ENCODE measurements at regions not wholly inside any gene's neighbourhood (a gene's known extent, or its start where the extent isn't known, plus 50 kb on each side); places are given as distances from the start of the nearest gene placed in this dataset.
"Not testable (repeated sequence)": the region's sequence is repeated elsewhere in the genome, so short reads cannot be mapped to it uniquely, and the experiment has no call there.

GRCh38 chr6:91055959-91056358 is 469.1 kb upstream of the MAP3K7 start:
- DNase-seq (no peak), ATAC-seq (no peak)

GRCh38 chr6:91052473-91053450 is 465.9 kb upstream of the MAP3K7 start:
- not testable (repeated sequence) for ATAC-seq, DNase-seq

GRCh38 chr6:91045161-91045560 is 458.3 kb upstream of the MAP3K7 start:
- ATAC-seq (no peak), DNase-seq (no peak)

GRCh38 chr6:91043751-91044150 is 456.9 kb upstream of the MAP3K7 start:
- no peak for ATAC-seq
- DNase-seq: no peak

GRCh38 chr6:91042656-91043055 is 455.8 kb upstream of the MAP3K7 start:
- ATAC-seq (no peak), DNase-seq (no peak)

GRCh38 chr6:91033964-91034363 is 447.1 kb upstream of the MAP3K7 start:
- no peak for ATAC-seq
- no peak for DNase-seq

- no peak for ATAC-seq
- no peak for DNase-seq
These were observed 444.7 kb upstream of the MAP3K7 start for GRCh38 chr6:91031581-91031980.

- ATAC-seq: no peak
These were observed 442.3 kb upstream of the MAP3K7 start for GRCh38 chr6:91029211-91029610.

GRCh38 chr6:91023529-91023928 is 436.7 kb upstream of the MAP3K7 start:
- DNase-seq (no peak), ATAC-seq (no peak)

More at GRCh38 chr6:91029211-91029610, 442.3 kb upstream of the MAP3K7 start:
- no peak for DNase-seq

GRCh38 chr6:91020744-91021143 is 433.9 kb upstream of the MAP3K7 start:
- ATAC-seq (no peak), DNase-seq (no peak)

- no peak for ATAC-seq
- no peak for DNase-seq
These were observed 431.7 kb upstream of the MAP3K7 start for GRCh38 chr6:91018586-91018985.

- no peak for ATAC-seq
- no peak for DNase-seq
These were observed 426.6 kb upstream of the MAP3K7 start for GRCh38 chr6:91013511-91013910.

- no peak for ATAC-seq
- DNase-seq: no peak
These were observed 410.2 kb upstream of the MAP3K7 start for GRCh38 chr6:90997076-90997475.

GRCh38 chr6:90993770-90994169 is 406.9 kb upstream of the MAP3K7 start:
- DNase-seq (no peak), ATAC-seq (no peak)

- ATAC-seq (no peak), DNase-seq (no peak)
These were observed 402.9 kb upstream of the MAP3K7 start for GRCh38 chr6:90989763-90990162.

- DNase-seq (no peak), ATAC-seq (no peak)
These were observed 397.2 kb upstream of the MAP3K7 start for GRCh38 chr6:90984066-90984465.

- DNase-seq (no peak), ATAC-seq (no peak)
These were observed 396.6 kb upstream of the MAP3K7 start for GRCh38 chr6:90983462-90983861.

- no peak for ATAC-seq
- DNase-seq: no peak
These were observed 395.7 kb upstream of the MAP3K7 start for GRCh38 chr6:90982581-90982980.

- ATAC-seq (no peak), DNase-seq (no peak)
These were observed 395.2 kb upstream of the MAP3K7 start for GRCh38 chr6:90982051-90982450.

GRCh38 chr6:90978046-90978445 is 391.2 kb upstream of the MAP3K7 start:
- ATAC-seq (no peak), DNase-seq (no peak)

GRCh38 chr6:90977513-90977912 is 390.6 kb upstream of the MAP3K7 start:
- ATAC-seq: no peak

GRCh38 chr6:90976341-90976740 is 389.5 kb upstream of the MAP3K7 start:
- ATAC-seq: no peak
- no peak for DNase-seq

More at GRCh38 chr6:90977513-90977912, 390.6 kb upstream of the MAP3K7 start:
- DNase-seq: no peak

- ATAC-seq: no peak
These were observed 388.9 kb upstream of the MAP3K7 start for GRCh38 chr6:90975741-90976140.

GRCh38 chr6:90973188-90973587 is 386.3 kb upstream of the MAP3K7 start:
- no peak for ATAC-seq

More at GRCh38 chr6:90975741-90976140, 388.9 kb upstream of the MAP3K7 start:
- no peak for DNase-seq

More at GRCh38 chr6:90973188-90973587, 386.3 kb upstream of the MAP3K7 start:
- no peak for DNase-seq

Measured in stimulated activated naive CD8-positive, alpha-beta T cell treated with anti-CD3 and anti-CD28 coated beads, Interleukin-15, Interleukin-2, amounts not matched to agents 100 U/mL and 50 U/mL, for 24 hours (primary cell).